ENCODE measurements at regions not wholly inside any gene's neighbourhood (a gene's known extent, or its start where the extent isn't known, plus 50 kb on each side); places are given as distances from the start of the nearest gene placed in this dataset.

DNA sequence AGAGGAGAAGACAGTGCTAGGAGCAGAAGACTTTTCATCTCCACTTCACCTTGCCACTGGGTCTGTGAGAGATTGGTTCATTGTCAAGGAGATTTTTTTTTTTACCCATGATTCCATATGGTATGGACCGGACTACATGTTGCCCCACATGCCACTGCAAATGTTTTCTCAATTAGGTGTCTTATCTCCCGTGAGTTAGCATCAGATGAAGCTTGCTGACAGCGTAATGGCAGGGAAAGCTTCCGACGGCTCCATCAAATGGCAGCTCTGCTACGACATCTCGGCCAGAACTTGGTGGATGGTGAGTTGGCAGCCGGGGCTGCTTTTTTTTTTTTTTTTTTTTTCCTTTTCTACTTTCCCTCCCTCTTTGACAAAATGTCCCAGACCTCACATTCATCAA, 217.2 kb upstream of the NFIA start:
- TF ChIP-seq, protein P1, sequence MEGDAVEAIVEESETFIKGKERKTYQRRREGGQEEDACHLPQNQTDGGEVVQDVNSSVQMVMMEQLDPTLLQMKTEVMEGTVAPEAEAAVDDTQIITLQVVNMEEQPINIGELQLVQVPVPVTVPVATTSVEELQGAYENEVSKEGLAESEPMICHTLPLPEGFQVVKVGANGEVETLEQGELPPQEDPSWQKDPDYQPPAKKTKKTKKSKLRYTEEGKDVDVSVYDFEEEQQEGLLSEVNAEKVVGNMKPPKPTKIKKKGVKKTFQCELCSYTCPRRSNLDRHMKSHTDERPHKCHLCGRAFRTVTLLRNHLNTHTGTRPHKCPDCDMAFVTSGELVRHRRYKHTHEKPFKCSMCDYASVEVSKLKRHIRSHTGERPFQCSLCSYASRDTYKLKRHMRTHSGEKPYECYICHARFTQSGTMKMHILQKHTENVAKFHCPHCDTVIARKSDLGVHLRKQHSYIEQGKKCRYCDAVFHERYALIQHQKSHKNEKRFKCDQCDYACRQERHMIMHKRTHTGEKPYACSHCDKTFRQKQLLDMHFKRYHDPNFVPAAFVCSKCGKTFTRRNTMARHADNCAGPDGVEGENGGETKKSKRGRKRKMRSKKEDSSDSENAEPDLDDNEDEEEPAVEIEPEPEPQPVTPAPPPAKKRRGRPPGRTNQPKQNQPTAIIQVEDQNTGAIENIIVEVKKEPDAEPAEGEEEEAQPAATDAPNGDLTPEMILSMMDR (IDR thresholded peaks at IDR 0.05) = no peak
- ATAC-seq (ENCODE audit: low FRiP score) (no peak), DNase-seq (ENCODE audit: low spot score) (no peak)

DNA sequence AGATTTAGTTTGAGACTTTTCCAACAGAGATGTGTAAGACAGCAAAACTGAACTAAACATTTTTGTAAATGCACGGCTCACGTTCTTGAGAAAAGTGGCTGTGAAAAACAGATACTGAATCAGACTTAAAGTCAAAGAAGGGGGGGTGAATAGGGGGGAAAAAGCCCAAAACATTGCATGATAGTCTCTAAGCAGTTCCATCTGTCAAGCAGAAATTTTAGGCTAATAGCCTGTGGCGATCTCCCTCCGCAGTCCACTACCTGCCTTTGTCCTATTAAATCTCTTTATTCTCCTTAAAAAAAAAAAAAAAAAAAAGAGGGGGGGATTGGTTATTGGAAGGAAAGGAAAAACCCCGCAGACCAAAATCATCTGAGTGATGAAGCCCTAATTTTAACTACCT, 217.6 kb upstream of the NFIA start:
- DNase-seq (ENCODE audit: low spot score) = no peak
- TF ChIP-seq, protein P1 (IDR thresholded peaks at IDR 0.05) = no peak
- no peak for ATAC-seq (ENCODE audit: low FRiP score)

DNA sequence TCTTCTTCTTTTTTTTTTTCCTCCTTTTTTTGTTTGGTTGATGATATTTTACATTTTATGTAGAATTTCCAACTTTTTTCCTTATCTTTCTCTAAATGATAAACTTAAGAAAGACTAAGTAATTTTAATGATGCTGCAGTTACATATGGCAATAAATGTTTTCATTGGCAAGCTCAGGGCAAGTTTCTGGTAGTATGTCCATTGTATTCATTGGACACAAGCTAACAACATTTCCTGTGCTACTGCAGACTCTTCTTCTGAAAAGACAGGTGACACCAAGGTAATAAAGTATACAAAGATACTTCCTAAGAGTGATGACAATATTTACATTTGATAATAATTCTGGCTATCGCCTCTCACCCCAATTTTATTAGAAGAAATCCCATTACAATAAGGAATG, 219.2 kb upstream of the NFIA start:
- no peak for ATAC-seq (ENCODE audit: low FRiP score)
- TF ChIP-seq, protein P1 (IDR thresholded peaks at IDR 0.05) = no peak
- no peak for DNase-seq (ENCODE audit: low spot score)

DNA sequence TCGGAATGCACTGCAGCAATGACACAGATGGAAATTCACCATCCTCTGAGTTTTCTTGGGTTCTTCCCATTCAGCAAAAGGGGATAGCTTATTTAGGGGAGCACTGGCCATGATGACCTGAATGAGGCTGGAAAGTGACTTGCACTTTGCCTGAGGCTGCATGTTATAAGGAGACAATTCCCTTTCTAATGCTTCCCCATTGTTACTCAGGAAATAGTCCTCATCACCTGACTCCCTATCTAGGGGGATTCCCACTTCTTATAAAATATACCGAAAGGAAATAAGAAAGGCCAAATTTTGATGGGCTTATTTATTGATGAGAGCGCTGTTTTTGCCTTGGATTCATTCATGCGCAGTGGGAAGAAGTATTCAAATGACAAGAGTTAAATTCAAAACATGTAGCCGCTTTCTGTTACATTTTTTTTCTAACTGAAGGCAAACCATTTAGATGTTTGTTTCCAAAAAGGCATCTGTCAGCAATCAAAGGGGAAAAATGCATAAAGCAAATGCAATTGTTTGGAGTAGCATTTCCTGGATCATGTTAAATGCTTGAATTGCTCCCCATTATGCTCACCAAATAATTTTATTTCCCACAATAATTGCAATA, 220.3 kb upstream of the NFIA start:
- TF ChIP-seq, protein P1 (IDR thresholded peaks at IDR 0.05) = no peak
- no peak for ATAC-seq (ENCODE audit: low FRiP score)
- no peak for DNase-seq (ENCODE audit: low spot score)

DNA sequence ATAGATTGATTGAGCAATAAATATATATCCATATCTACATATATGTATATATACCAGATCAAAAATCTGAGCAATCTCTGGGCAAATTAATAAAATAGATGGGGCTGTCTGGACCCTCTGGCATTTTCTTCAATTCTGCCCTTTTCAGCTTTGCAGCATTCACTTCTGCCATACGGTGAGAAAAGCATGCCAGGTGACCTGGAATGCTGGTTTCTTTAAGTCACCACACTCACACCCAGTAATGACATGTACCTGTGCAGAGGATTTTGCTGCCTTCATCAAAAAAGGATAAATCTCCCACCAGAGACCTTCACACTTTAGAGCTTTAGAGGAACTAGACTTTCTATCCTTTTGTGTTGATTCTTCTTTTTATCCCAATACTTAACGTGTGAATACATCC, 223.2 kb upstream of the NFIA start:
- TF ChIP-seq, protein P1 (IDR thresholded peaks at IDR 0.05) = no peak
- DNase-seq (ENCODE audit: low spot score) = no peak
- no peak for ATAC-seq (ENCODE audit: low FRiP score)

DNA sequence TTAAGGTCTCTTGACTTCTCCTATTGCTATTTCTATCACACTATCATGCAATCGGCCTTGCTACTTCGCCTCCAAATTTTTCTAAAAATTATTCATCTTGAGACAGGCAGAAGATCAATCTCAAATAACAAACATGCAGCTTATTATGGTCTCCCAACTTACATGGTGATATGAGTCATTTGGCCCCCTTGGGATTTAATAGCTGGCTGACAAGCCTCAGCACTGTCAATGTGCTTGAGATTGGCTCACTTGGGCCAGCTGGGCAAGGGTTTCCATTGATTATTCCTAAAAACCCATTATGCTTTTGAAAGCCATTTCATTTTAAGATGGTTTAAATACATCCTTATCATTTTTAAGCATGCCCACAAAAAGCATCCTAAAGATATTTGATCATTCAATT, 224.5 kb upstream of the NFIA start:
- DNase-seq (ENCODE audit: low spot score) = no peak
- TF ChIP-seq, protein P1 (IDR thresholded peaks at IDR 0.05) = no peak
- no peak for ATAC-seq (ENCODE audit: low FRiP score)

DNA sequence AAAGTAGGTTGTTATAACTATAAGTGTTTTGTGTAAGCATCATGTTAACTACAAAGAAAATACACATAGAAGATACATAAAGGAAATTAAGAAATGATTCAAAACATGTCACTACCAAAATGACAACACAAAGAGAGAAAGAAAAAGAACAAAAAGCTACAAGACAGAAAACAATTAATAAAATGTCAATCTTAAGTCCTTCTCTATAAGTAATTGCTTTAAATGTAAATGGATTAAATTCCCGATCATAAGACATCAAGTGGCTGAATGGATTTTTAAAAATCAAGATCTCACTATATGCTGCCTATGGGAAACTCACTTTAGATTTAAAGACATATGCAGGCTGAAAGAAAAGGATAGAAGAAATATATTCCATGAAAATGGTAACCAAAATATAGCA, 232.3 kb upstream of the NFIA start:
- TF ChIP-seq, protein P1 (IDR thresholded peaks at IDR 0.05) = no peak
- no peak for DNase-seq (ENCODE audit: low spot score)
- ATAC-seq (ENCODE audit: low FRiP score) = no peak
